ENCODE measurements at regions not wholly inside any gene's neighbourhood (a gene's known extent, or its start where the extent isn't known, plus 50 kb on each side); places are given as distances from the start of the nearest gene placed in this dataset.

GRCh38 chr12:98280152-98280551 is 235.2 kb upstream of the TMPO start:
- no peak for DNase-seq (ENCODE audit: low read depth)

- DNase-seq (ENCODE audit: low read depth) = no peak
Measured at GRCh38 chr12:98280621-98281020, 234.8 kb upstream of the TMPO start.

- DNase-seq (ENCODE audit: low read depth) = no peak
Measured at GRCh38 chr12:98291828-98292227, 223.6 kb upstream of the TMPO start.

- DNase-seq (ENCODE audit: low read depth) = no peak
Measured at GRCh38 chr12:98294051-98294805, 221.2 kb upstream of the TMPO start.

DNA sequence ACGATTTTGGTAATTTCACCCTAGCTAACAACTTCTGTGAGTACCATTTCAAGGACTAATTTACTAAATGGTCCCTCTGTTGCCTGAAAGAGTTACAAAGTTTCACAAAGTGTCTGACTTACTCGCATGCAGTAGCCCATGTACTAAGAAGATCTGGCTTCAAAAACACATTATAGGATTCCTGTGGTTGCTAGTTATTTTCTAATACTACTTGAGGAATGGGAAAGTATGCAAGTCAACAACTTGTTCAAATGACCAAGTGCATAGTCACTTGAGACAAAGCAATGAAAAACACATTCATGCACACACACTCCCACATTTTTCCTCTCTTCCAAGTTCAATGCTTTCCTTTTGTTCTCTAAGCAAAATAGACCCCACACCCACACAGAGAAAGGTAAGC is 219.7 kb upstream of the TMPO start:
- DNase-seq (ENCODE audit: low read depth) = no peak

GRCh38 chr12:98296462-98297079 is 218.8 kb upstream of the TMPO start:
- DNase-seq (ENCODE audit: low read depth) = no peak

DNA sequence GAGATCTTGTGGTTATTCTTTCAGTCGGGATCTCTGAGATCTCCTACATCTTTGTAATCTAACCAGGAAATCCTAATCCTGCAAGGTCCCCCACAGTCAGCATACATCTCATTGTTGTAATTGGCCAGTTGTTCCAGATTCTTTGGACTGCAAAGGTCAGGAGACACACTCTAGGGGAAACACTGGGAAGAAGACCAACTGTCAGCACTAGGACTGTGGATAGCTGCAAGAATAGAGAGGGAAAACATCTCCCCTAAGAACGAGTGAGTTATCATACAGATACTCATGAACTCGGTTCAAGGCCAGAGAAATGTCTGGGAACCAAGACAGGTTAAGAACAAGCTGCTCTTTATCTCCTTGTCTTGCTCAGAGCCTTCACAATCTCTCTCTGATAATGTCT is 217.9 kb upstream of the TMPO start:
- DNase-seq (ENCODE audit: low read depth) = no peak

GRCh38 chr12:98308141-98308540 is 207.2 kb upstream of the TMPO start:
- DNase-seq (ENCODE audit: low read depth) = no peak

GRCh38 chr12:98317939-98318899 is 197.2 kb upstream of the TMPO start:
- no peak for DNase-seq (ENCODE audit: low read depth)

DNA sequence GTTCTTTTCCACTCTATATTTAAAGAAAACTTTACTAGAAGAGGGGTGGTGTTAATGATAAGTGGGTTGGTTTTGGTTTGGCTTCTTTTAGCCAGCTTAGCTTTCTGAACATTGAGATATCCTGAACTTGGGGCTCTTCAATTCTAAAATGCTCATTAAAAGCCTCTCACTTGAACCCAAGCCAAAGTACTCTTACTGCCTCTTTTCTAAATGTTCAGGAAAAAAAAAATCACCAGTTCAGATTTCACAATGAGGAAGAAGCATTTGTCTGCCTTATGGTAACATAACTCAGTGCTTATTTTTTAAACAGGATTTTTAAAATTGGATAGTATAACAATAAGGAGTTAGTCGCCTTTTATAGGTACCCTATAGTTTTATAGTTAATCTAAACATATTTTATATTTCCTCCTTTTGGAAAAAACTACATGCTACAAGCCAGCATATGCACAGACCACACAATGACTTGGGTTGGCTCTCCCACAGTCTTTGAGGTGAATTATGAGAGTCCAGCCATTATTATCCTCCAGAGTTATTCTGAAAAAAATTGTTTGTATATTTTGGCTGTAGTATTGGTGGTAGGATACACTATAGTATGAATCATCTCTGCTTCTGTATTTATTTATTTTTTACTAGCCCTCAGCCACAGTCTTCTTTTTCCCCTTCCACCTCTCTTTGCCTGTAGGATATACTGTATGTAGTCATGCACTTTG is 195.5 kb upstream of the TMPO start:
- no peak for DNase-seq (ENCODE audit: low read depth)

DNA sequence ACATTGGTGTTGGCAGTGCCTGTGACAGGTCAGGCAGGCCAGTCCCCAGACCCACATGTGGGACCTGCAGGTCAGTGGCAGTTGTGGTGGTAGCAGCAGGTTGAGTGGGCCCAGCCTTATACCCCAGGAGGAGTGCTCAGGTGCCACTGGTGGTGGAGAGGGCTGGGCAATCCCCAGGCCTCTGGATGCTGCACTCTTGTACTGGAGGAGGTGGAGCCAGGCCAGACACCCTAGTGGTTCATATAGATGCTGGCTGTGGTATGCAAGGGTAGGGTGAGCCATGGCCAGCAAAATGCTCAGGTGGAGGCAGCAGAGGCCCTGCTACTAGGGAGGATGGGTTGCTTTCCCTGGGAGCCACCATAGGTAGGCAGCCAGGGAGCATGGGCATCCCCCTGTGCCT is 190.4 kb upstream of the TMPO start:
- DNase-seq (ENCODE audit: low read depth) = no peak

GRCh38 chr12:98328467-98328866 is 186.9 kb upstream of the TMPO start:
- DNase-seq (ENCODE audit: low read depth) = no peak

DNA sequence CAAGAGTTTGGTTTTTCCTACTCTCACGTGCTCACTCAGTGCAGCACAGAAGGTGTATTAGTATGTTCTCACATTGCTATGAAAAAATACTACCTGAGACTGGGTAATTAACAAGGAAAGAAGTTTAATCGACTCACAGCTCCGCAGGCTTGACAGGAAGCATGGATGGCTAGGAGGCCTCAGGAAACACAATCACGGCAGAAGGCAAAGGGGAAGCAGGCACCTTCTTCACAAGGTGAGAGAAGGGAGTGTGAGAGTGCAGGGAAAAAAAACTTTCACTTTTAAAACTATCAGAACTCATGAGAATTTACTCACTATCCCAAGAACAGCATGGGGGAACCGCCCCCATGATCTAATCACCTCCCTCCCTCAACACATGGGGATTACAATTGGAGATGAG is 185.8 kb upstream of the TMPO start:
- no peak for DNase-seq (ENCODE audit: low read depth)

- DNase-seq (ENCODE audit: low read depth) = no peak
Measured at GRCh38 chr12:98332642-98333041, 182.7 kb upstream of the TMPO start.

DNA sequence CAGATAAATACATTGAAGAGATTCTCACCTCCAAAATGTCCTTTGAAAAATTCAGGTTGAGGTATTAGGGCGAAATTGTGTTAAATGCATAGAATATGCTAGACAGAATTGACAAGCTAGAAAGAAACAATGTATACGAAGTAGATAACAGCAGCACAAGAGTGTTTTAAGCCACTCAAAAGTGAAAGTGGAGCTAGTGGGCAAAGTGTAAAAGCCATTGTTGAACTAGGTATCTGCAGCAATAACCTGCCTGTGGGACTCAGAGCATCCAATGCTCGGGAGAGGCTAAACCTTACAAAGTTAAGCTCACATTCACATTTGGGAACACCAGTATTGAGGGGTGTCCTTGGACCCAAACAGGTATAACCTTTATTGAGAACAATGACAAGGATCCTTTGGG is 180.6 kb upstream of the TMPO start:
- DNase-seq (ENCODE audit: low read depth) = no peak

- no peak for DNase-seq (ENCODE audit: low read depth)
Measured at GRCh38 chr12:98341026-98341425, 174.4 kb upstream of the TMPO start.

- DNase-seq (ENCODE audit: low read depth) = no peak
Measured at GRCh38 chr12:98341732-98342131, 173.7 kb upstream of the TMPO start.

DNA sequence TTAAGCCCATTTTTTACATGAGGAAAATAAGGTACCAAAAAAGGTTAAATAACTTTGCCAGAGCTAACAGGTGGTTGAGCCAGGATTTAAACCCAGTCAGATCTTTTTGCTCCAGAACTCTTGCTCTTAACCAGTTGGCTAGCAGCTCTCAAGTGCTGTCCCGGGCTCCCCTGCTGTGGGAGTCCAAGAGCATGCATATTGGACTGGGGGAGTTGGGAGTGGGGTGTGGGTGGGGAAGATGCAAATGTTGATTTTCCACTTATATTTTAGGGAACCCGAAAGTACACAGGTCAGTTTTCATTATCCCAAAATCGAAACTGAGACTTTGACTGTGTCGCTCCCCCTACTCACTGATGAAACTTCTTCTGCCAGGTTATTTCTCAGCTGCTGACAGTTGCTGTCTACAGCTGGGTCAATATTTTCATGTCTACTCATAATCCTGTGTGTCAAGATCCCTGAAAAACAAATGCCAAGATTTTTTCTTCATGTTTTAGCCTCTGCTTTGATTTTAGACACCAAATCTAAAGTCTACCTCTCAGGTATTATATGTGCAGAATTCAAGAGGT is 172.3 kb upstream of the TMPO start:
- no peak for DNase-seq (ENCODE audit: low read depth)

GRCh38 chr12:98344046-98344930 is 171.1 kb upstream of the TMPO start:
- no peak for DNase-seq (ENCODE audit: low read depth)

DNA sequence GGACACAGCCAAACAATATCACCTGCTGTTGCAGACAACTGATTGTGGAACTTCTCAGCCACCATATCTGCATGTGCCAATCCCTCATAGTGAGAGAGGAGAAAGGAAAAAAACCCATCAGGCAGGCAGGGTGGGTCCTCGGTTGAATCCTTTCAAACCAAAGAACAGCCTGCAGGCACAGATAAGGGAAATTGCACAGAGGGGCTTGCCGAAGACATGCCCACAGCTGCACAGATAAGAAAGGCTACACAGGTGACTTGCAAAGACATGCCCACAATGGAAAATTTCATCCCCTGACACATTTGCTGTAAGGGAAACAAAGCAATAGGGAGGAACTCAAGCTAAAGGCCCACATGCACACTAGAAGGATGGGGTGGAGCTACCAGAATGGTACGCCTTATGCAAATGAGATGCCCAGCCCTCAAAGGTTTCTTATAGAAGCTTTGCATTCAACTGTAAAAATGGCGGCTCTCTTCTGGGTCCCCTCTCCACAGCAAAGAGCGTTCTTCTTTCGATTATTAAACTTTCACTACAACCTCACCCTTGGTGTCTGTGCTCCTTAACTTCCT is 170.0 kb upstream of the TMPO start:
- no peak for DNase-seq (ENCODE audit: low read depth)

Measured in fibroblast of gingiva (primary cell).